Uterus (tissue), 3 donors: ENCODE measurements at regions not wholly inside any gene's neighbourhood (a gene's known extent, or its start where the extent isn't known, plus 50 kb on each side); places are given as distances from the start of the nearest gene placed in this dataset.
"Not testable (repeated sequence)": the region's sequence is repeated elsewhere in the genome, so short reads cannot be mapped to it uniquely, and the experiment has no call there.

Experiments used
- DNase-seq, 2 donors: peaks; one replicate each; pipeline ENCODE4 v3.0.0-alpha.2; 2019 to 2020
- H3K27ac ChIP-seq, 2 donors: fragments of 200-600 bp; sonication (generic); 1 replicate in 1 of 2; 2 replicates in 1 of 2; pipeline ENCODE4 v1.5.1; 2016 to 2018
- H3K27me3 ChIP-seq, 2 donors: fragments of 200-600 bp; sonication (generic); one replicate each; pipeline ENCODE4 v1.5.1; 2018 to 2019; ENCODE audit warnings: control low read depth in 1 of 2
- H3K36me3 ChIP-seq, 2 donors: fragments of 200-600 bp; sonication (generic); one replicate each; pipeline ENCODE4 v1.5.1; 2019; ENCODE audit warnings: control low read depth in 1 of 2
- H3K4me1 ChIP-seq, 2 donors: fragments of 200-600 bp; sonication (generic); one replicate each; pipeline ENCODE4 v1.5.1; 2018 to 2019; ENCODE audit warnings: control low read depth in 1 of 2
- H3K4me3 ChIP-seq, 2 donors: fragments of 200-600 bp; sonication (generic); 1 replicate in 1 of 2; 2 replicates in 1 of 2; pipeline ENCODE4 v1.5.1; 2018 to 2019; ENCODE audit warnings: mild to moderate bottlenecking in 1 of 2
- H3K9me3 ChIP-seq, 2 donors: fragments of 200-600 bp; sonication (generic); one replicate each; pipeline ENCODE4 v1.5.1; 2019; ENCODE audit warnings: control low read depth in 1 of 2
- CTCF ChIP-seq, 4 experiments: fragments of 200-600 bp in 2 of 4; fragments of 450-650 bp in 2 of 4; sonication (generic) in 2 of 4; IDR thresholded peaks; one replicate each; pipeline ENCODE4 v1.5.1; 2016 to 2019; ENCODE audit warnings: antibody characterized with exemption in 4 of 4, mild to moderate bottlenecking in 2 of 4, moderate library complexity in 1 of 4
- POLR2A ChIP-seq, 2 donors: fragments of 450-650 bp; IDR thresholded peaks; one replicate each; pipeline ENCODE4 v1.6.1; 2016; ENCODE audit warnings: antibody characterized with exemption in 2 of 2, mild to moderate bottlenecking in 1 of 2, moderate library complexity in 1 of 2
- intact Hi-C: fragments of 100-400 bp; cut with DNase I; formaldehyde crosslinking; loops from one replicate; pipeline ENCODE4 v1.15.1; 2023; ENCODE audit warnings: low total_unique reads
- donor health status: DM: yes; HTN: yes; CAD: no.

GRCh38 chr4:131883181-131883580 is 1265.9 kb upstream of the PCDH10 start:
- H3K4me1 ChIP-seq = not testable (repeated sequence)

GRCh38 chr4:131925662-131926061 is 1223.4 kb upstream of the PCDH10 start:
- not testable (repeated sequence) for H3K4me3 ChIP-seq

More at GRCh38 chr4:131883181-131883580, 1265.9 kb upstream of the PCDH10 start:
- H3K27me3 ChIP-seq, H3K27ac ChIP-seq, DNase-seq, intact Hi-C loops, H3K4me3 ChIP-seq, H3K9me3 ChIP-seq, H3K36me3 ChIP-seq: not testable (repeated sequence)

GRCh38 chr4:131967646-131968045 is 1181.4 kb upstream of the PCDH10 start:
- H3K27ac ChIP-seq, H3K36me3 ChIP-seq, H3K4me1 ChIP-seq, DNase-seq, intact Hi-C loops, H3K9me3 ChIP-seq, H3K27me3 ChIP-seq, H3K4me3 ChIP-seq: not testable (repeated sequence)

More at GRCh38 chr4:131925662-131926061, 1223.4 kb upstream of the PCDH10 start:
- H3K27ac ChIP-seq, intact Hi-C loops, DNase-seq, H3K4me1 ChIP-seq, H3K36me3 ChIP-seq, H3K9me3 ChIP-seq, H3K27me3 ChIP-seq: not testable (repeated sequence)

- Histone ChIP-seq H3K4me1 (no peaks in the 10 kb centered on the region), H3K27me3 (no peaks in the 10 kb centered on the region), H3K4me3 (no peak overlapping the region), H3K27ac (no peak overlapping the region), H3K36me3 (no peaks in the 10 kb centered on the region), H3K9me3 (no peaks in the 10 kb centered on the region)
- TF ChIP-seq POLR2A (IDR thresholded peaks at IDR 0.05) (no peak), CTCF (IDR thresholded peaks at IDR 0.05) (no peak)
- intact Hi-C loops = no loop called here
- no peak for DNase-seq
Measured at GRCh38 chr4:131974730-131975129, 1174.4 kb upstream of the PCDH10 start.

GRCh38 chr4:131975276-131976132 is 1173.6 kb upstream of the PCDH10 start:
- H3K9me3 ChIP-seq, DNase-seq, H3K27ac ChIP-seq, H3K4me3 ChIP-seq, H3K36me3 ChIP-seq, H3K27me3 ChIP-seq, intact Hi-C loops, H3K4me1 ChIP-seq: not testable (repeated sequence)

- DNase-seq, H3K27ac ChIP-seq, H3K36me3 ChIP-seq, H3K4me1 ChIP-seq, H3K9me3 ChIP-seq, H3K27me3 ChIP-seq, H3K4me3 ChIP-seq, intact Hi-C loops: not testable (repeated sequence)
Measured at GRCh38 chr4:131976133-131977002, 1172.7 kb upstream of the PCDH10 start.

- no peak for TF ChIP-seq CTCF (IDR thresholded peaks at IDR 0.05)
- TF ChIP-seq POLR2A (IDR thresholded peaks at IDR 0.05) = no peak
- DNase-seq = no peak
- H3K4me1 ChIP-seq = no peaks in the 10 kb centered on the region
- no peaks in the 10 kb centered on the region for H3K27me3 ChIP-seq
- no peaks in the 10 kb centered on the region for H3K9me3 ChIP-seq
- no peaks in the 10 kb centered on the region for H3K36me3 ChIP-seq
- no peak overlapping the region for H3K4me3 ChIP-seq
- H3K27ac ChIP-seq = no peak overlapping the region
- intact Hi-C loops = no loop called here
Measured at GRCh38 chr4:131978120-131978519, 1171.0 kb upstream of the PCDH10 start.
